Vagina (tissue), 2 donors: ENCODE measurements at regions not wholly inside any gene's neighbourhood (a gene's known extent, or its start where the extent isn't known, plus 50 kb on each side); places are given as distances from the start of the nearest gene placed in this dataset.

Experiments
- DNase-seq, 2 donors: peaks; one replicate each; pipeline ENCODE4 v3.0.0-alpha.2; 2017; ENCODE audit errors: extremely low spot score in 2 of 2
- H3K27ac ChIP-seq: fragments of 200-600 bp; sonication (generic); one replicate; pipeline ENCODE4 v1.5.1; 2019
- H3K27me3 ChIP-seq: fragments of 200-600 bp; sonication (generic); one replicate; pipeline ENCODE4 v1.5.1; 2019
- H3K36me3 ChIP-seq, 2 donors: fragments of 200-600 bp; sonication (generic); one replicate each; pipeline ENCODE4 v1.5.1; 2017 to 2019
- H3K4me1 ChIP-seq: fragments of 200-600 bp; sonication (generic); one replicate; pipeline ENCODE4 v1.5.1; 2019
- H3K4me3 ChIP-seq, 2 donors: fragments of 200-600 bp; sonication (generic); 1 replicate in 1 of 2; 2 replicates in 1 of 2; pipeline ENCODE4 v1.5.1; 2016 to 2019
- H3K9me3 ChIP-seq: fragments of 200-600 bp; sonication (generic); one replicate; pipeline ENCODE4 v1.5.1; 2019
- CTCF ChIP-seq, 3 experiments: fragments of 450-650 bp in 2 of 3; fragments of 200-600 bp in 1 of 3; sonication (generic) in 1 of 3; IDR thresholded peaks; one replicate each; pipeline ENCODE4 v1.5.1; 2017 to 2019; ENCODE audit warnings: antibody characterized with exemption in 3 of 3, mild to moderate bottlenecking in 2 of 3, moderate library complexity in 2 of 3
- POLR2A ChIP-seq, 2 donors: fragments of 450-650 bp; IDR thresholded peaks; one replicate each; pipeline ENCODE4 v1.6.1; 2017; ENCODE audit warnings: antibody characterized with exemption in 2 of 2, mild to moderate bottlenecking in 2 of 2, moderate library complexity in 2 of 2
- POLR2AphosphoS5 ChIP-seq, 2 donors: sonication (generic); formaldehyde crosslinking; IDR thresholded peaks; one replicate each; pipeline ENCODE4 v1.9.0; 2017; ENCODE audit warnings: antibody characterized with exemption in 2 of 2, mild to moderate bottlenecking in 2 of 2, low read depth in 1 of 2; ENCODE audit not compliant: insufficient read depth in 1 of 2
- intact Hi-C: fragments of 100-400 bp; cut with DNase I; formaldehyde crosslinking; loops from one replicate; pipeline ENCODE4 v1.15.1; 2023

GRCh38 chr18:44467718-44468117 lies 213.0 kb upstream of the SETBP1 start:
- DNase-seq: no peak
- intact Hi-C loops: no loop called here
- Histone ChIP-seq H3K36me3 (no peaks in the 10 kb centered on the region), H3K4me3 (no peak overlapping the region), H3K4me1 (peaks cover 17% of the 10 kb centered on the region), H3K27me3 (no peaks in the 10 kb centered on the region), H3K27ac (no peak overlapping the region), H3K9me3 (no peaks in the 10 kb centered on the region)
- TF ChIP-seq POLR2AphosphoS5 (IDR thresholded peaks at IDR 0.05; ENCODE audit: insufficient read depth in 1 of 2, low read depth in 1 of 2) (no peak), CTCF (IDR thresholded peaks at IDR 0.05) (no peak), POLR2A (IDR thresholded peaks at IDR 0.05) (no peak)

DNA sequence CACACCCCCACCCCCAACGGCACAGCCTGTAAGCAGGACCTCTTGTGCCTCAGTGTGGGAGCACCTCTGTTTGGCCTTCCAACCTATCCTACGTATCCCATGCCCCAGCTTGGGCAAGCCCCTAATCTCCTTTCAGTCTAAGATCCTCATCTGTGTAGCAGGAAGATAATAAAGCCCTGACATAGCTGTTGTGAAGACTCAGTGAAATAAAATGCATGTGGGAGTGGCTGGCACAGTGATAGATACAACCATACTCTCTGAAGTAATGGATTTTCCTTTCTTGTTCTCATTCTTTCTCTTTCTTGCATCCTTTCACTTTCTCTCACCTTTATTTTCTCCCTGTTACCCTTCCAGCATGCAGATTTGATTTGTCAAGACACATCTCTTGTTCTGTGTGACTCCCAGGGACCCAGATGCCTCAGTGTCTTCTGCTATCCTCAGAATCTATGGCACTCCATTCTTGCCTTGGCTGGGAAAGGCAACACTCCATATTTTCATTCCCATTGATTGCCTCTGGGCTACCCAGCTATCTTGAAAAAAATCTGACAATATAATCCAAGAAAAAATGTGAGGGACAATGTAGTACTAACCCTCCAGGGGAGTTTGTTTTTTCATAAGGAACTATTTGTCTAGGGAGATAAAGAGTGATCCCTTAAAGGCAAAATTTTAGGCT lies 207.2 kb upstream of the SETBP1 start:
- Histone ChIP-seq H3K9me3 (no peaks in the 10 kb centered on the region), H3K27ac (no peak overlapping the region), H3K4me3 (no peak overlapping the region), H3K36me3 (no peaks in the 10 kb centered on the region), H3K27me3 (no peaks in the 10 kb centered on the region), H3K4me1 (no peaks in the 10 kb centered on the region)
- TF ChIP-seq CTCF (IDR thresholded peaks at IDR 0.05): no peak
- TF ChIP-seq POLR2A (IDR thresholded peaks at IDR 0.05): no peak
- intact Hi-C loops: no loop called here
- no peak for DNase-seq

DNA sequence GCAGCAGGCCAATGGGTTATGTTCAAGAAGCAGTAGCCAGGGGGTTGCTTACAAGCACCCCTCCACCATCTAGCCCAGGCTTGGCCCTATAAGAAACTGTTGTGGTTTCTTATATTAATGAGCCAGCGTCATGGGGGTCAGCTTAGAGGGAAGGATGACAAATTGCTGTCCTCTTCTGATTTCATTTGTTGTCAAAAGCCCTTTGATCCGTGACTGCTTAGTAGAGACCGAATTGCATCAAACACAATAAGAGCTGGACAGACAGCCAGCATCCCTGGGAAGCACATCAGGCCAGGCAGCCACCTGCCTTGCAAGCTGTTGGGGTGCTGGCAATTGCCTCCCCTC lies 206.6 kb upstream of the SETBP1 start:
- Histone ChIP-seq H3K4me3 (no peak overlapping the region), H3K27me3 (no peaks in the 10 kb centered on the region), H3K27ac (no peak overlapping the region), H3K9me3 (no peaks in the 10 kb centered on the region), H3K36me3 (no peaks in the 10 kb centered on the region), H3K4me1 (no peaks in the 10 kb centered on the region)
- DNase-seq: no peak
- intact Hi-C loops: no loop called here
- TF ChIP-seq CTCF (IDR thresholded peaks at IDR 0.05) (no peak), POLR2A (IDR thresholded peaks at IDR 0.05) (no peak), POLR2AphosphoS5 (IDR thresholded peaks at IDR 0.05; ENCODE audit: insufficient read depth in 1 of 2, low read depth in 1 of 2) (no peak)

- Histone ChIP-seq H3K36me3 (no peaks in the 10 kb centered on the region), H3K4me1 (no peaks in the 10 kb centered on the region), H3K27me3 (no peaks in the 10 kb centered on the region), H3K4me3 (no peak overlapping the region), H3K27ac (no peak overlapping the region), H3K9me3 (no peaks in the 10 kb centered on the region)
- intact Hi-C loops: no loop called here
- no peak for DNase-seq
- TF ChIP-seq POLR2A (IDR thresholded peaks at IDR 0.05) (no peak), CTCF (IDR thresholded peaks at IDR 0.05) (no peak), POLR2AphosphoS5 (IDR thresholded peaks at IDR 0.05; ENCODE audit: insufficient read depth in 1 of 2, low read depth in 1 of 2) (no peak)
These were observed 206.1 kb upstream of the SETBP1 start for GRCh38 chr18:44474591-44474990.

- Histone ChIP-seq H3K4me3 (no peak overlapping the region), H3K4me1 (no peaks in the 10 kb centered on the region), H3K9me3 (no peaks in the 10 kb centered on the region), H3K36me3 (no peaks in the 10 kb centered on the region), H3K27me3 (no peaks in the 10 kb centered on the region), H3K27ac (no peak overlapping the region)
- no peak for DNase-seq
- no peak for TF ChIP-seq CTCF (IDR thresholded peaks at IDR 0.05)
- no peak for TF ChIP-seq POLR2AphosphoS5 (IDR thresholded peaks at IDR 0.05; ENCODE audit: insufficient read depth in 1 of 2, low read depth in 1 of 2)
- TF ChIP-seq POLR2A (IDR thresholded peaks at IDR 0.05): no peak
- intact Hi-C loops: no loop called here
These were observed 197.9 kb upstream of the SETBP1 start for GRCh38 chr18:44482761-44483160.
